ENCODE measurements at regions not wholly inside any gene's neighbourhood (a gene's known extent, or its start where the extent isn't known, plus 50 kb on each side); places are given as distances from the start of the nearest gene placed in this dataset.

DNA sequence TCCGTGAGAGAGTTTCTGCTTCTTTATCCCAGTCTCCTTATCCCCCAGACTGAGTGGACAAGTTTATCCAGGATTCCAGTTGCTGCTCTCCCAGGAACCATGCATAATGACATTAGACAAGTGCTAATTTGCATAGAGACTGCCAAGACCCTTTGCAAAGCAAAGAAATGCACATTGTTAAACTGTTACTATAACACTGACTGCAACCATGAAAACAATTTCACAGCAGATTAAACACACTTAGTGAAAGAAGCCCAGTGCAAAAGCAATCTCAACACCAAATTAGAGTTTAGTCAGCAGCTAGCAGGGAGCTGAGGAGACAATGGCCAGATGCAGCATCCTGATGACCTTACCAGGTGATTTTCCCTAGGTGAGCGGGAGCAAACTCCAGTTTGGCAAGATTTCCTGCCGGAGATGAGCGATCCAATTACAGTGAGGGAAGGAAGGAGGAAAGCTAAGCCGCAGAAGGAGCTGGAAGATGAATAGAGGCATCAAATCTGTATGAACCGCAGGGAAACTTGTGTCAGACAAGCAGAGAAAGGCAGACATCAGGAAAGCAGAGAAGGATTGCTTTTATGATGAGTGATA is 273.8 kb upstream of the B3GAT1 start:
- no peaks in the 10 kb centered on the region for H3K9me3 ChIP-seq (ENCODE audit: control insufficient read depth, insufficient read depth, low read depth, low read length)
- ATAC-seq (no peak), DNase-seq (ENCODE audit: low read depth, low spot score) (no peak)
- ChIA-PET POLR2A (no interaction called here), CTCF (no interaction called here)
- H3K27me3 ChIP-seq (ENCODE audit: control insufficient read depth, insufficient read depth, low read length), result peaks cover 41% of the 10 kb centered on the region
- no peaks in the 10 kb centered on the region for H3K4me1 ChIP-seq (ENCODE audit: control insufficient read depth, insufficient read depth, low read length)
- TF ChIP-seq, protein P1, sequence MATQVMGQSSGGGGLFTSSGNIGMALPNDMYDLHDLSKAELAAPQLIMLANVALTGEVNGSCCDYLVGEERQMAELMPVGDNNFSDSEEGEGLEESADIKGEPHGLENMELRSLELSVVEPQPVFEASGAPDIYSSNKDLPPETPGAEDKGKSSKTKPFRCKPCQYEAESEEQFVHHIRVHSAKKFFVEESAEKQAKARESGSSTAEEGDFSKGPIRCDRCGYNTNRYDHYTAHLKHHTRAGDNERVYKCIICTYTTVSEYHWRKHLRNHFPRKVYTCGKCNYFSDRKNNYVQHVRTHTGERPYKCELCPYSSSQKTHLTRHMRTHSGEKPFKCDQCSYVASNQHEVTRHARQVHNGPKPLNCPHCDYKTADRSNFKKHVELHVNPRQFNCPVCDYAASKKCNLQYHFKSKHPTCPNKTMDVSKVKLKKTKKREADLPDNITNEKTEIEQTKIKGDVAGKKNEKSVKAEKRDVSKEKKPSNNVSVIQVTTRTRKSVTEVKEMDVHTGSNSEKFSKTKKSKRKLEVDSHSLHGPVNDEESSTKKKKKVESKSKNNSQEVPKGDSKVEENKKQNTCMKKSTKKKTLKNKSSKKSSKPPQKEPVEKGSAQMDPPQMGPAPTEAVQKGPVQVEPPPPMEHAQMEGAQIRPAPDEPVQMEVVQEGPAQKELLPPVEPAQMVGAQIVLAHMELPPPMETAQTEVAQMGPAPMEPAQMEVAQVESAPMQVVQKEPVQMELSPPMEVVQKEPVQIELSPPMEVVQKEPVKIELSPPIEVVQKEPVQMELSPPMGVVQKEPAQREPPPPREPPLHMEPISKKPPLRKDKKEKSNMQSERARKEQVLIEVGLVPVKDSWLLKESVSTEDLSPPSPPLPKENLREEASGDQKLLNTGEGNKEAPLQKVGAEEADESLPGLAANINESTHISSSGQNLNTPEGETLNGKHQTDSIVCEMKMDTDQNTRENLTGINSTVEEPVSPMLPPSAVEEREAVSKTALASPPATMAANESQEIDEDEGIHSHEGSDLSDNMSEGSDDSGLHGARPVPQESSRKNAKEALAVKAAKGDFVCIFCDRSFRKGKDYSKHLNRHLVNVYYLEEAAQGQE (IDR thresholded peaks at IDR 0.05; ENCODE audit: insufficient read depth in 1 of 2, low read depth in 2 of 2, low read length in 1 of 2), result no peak
- TF ChIP-seq TCF7L2 (IDR thresholded peaks at IDR 0.05; ENCODE audit: low read depth, low read length), result no peak
- TF ChIP-seq POLR2AphosphoS5 (IDR thresholded peaks at IDR 0.05; ENCODE audit: low read depth, low read length), result no peak
- TF ChIP-seq SIN3A (IDR thresholded peaks at IDR 0.05; ENCODE audit: borderline replicate concordance, insufficient read depth, low read depth, low read length), result no peak
- H3K4me3 ChIP-seq (ENCODE audit: low read depth in 2 of 2, low read length in 2 of 2), result no peak overlapping the region
- in situ Hi-C loops (cut with HindIII; ENCODE audit: low pct_unique_long_range_greater_than_20kb, low sequenced_read_pairs) (no loop called here), intact Hi-C loops (cut with micrococcal nuclease; ENCODE audit: unreplicated experiment) (no loop called here)
- H3K27ac ChIP-seq (ENCODE audit: low read length), result no peak overlapping the region
- no peaks in the 10 kb centered on the region; the same call in 1 of the 2 replicates for H3K36me3 ChIP-seq (ENCODE audit: control insufficient read depth, insufficient read depth, low read length)
- no TSS peak for BruUV-seq (replicated peaks)

DNA sequence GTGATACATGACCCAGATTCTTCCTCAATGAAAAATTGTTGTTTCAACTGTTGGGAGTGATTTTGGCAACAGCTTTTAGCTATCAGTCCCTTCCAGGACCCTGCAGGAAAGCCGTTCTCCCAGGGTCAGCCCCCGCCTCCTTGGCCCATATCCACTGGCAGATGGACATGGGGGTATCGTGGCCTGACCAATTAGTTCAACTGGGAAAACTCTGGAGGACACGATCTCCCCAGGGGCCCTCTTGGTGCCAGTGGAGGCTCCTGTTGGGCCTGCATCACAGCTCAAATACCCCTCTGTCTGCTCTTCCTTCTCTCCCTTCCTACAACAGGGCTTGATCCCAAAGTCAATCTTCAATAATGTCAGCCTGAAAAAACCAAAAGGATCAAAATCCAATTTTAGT is 272.5 kb upstream of the B3GAT1 start:
- ChIA-PET POLR2A (no interaction called here), CTCF (no interaction called here)
- Histone ChIP-seq H3K9me3 (ENCODE audit: control insufficient read depth, insufficient read depth, low read depth, low read length) (no peaks in the 10 kb centered on the region), H3K4me3 (ENCODE audit: low read depth in 2 of 2, low read length in 2 of 2) (no peak overlapping the region), H3K4me1 (ENCODE audit: control insufficient read depth, insufficient read depth, low read length) (no peaks in the 10 kb centered on the region), H3K27me3 (ENCODE audit: control insufficient read depth, insufficient read depth, low read length) (peaks cover 44% of the 10 kb centered on the region), H3K27ac (ENCODE audit: low read length) (no peak overlapping the region), H3K36me3 (ENCODE audit: control insufficient read depth, insufficient read depth, low read length) (no peaks in the 10 kb centered on the region; the same call in 1 of the 2 replicates)
- in situ Hi-C loops (cut with HindIII; ENCODE audit: low pct_unique_long_range_greater_than_20kb, low sequenced_read_pairs), result no loop called here
- no peak for TF ChIP-seq TCF7L2 (IDR thresholded peaks at IDR 0.05; ENCODE audit: low read depth, low read length)
- no peak for TF ChIP-seq POLR2AphosphoS5 (IDR thresholded peaks at IDR 0.05; ENCODE audit: low read depth, low read length)
- TF ChIP-seq, protein P1 (IDR thresholded peaks at IDR 0.05; ENCODE audit: insufficient read depth in 1 of 2, low read depth in 2 of 2, low read length in 1 of 2), result no peak
- TF ChIP-seq, protein P2, sequence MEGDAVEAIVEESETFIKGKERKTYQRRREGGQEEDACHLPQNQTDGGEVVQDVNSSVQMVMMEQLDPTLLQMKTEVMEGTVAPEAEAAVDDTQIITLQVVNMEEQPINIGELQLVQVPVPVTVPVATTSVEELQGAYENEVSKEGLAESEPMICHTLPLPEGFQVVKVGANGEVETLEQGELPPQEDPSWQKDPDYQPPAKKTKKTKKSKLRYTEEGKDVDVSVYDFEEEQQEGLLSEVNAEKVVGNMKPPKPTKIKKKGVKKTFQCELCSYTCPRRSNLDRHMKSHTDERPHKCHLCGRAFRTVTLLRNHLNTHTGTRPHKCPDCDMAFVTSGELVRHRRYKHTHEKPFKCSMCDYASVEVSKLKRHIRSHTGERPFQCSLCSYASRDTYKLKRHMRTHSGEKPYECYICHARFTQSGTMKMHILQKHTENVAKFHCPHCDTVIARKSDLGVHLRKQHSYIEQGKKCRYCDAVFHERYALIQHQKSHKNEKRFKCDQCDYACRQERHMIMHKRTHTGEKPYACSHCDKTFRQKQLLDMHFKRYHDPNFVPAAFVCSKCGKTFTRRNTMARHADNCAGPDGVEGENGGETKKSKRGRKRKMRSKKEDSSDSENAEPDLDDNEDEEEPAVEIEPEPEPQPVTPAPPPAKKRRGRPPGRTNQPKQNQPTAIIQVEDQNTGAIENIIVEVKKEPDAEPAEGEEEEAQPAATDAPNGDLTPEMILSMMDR (IDR thresholded peaks at IDR 0.05), result no peak
- no peak for TF ChIP-seq SIN3A (IDR thresholded peaks at IDR 0.05; ENCODE audit: borderline replicate concordance, insufficient read depth, low read depth, low read length)
- ATAC-seq (no peak), DNase-seq (ENCODE audit: low read depth, low spot score) (no peak)
- intact Hi-C loops (cut with micrococcal nuclease; ENCODE audit: unreplicated experiment), result no loop called here
- BruUV-seq (replicated peaks), result no TSS peak

All from Panc1 (cell line).